Fibroblast of mammary gland (primary cell): ENCODE measurements at regions not wholly inside any gene's neighbourhood (a gene's known extent, or its start where the extent isn't known, plus 50 kb on each side); places are given as distances from the start of the nearest gene placed in this dataset.

Source experiments
- DNase-seq: peaks from one replicate; pipeline ENCODE4 v3.0.0-alpha.2; 2010; ENCODE audit warnings: low read depth
- H3K4me3 ChIP-seq: 2 replicates; pipeline ENCODE4 v1.5.1; 2011; ENCODE audit warnings: low read depth, mild to moderate bottlenecking, low read length, moderate library complexity; ENCODE audit not compliant: control insufficient read depth
- TF ChIP-seq, protein P1 (sequence below): conservative IDR thresholded peaks from 2 replicates; pipeline ENCODE4 v1.5.1; 2011; ENCODE audit warnings: low read depth, low read length, inconsistent platforms; ENCODE audit not compliant: control insufficient read depth, insufficient read depth

DNA sequence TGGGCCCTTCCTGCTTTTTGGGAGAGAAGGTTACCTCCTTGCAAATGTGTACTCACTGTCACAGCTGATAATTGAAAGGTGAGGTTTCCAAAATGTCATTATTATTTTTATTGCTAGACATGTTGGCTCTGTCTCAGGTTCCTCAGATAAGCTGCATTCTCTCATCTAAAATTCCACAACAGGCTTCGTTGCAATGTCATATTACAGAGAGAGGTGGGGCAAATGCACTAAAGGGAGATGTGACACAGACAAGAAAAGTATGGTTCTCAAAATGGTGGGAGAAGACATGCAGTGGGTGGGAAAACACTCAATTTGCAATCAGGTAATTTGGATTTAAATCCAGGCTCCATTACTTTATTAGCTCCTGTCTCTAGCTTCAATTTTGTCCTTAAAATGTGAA lies 256.4 kb upstream of the POU3F2 start:
- H3K4me3 ChIP-seq, result no peak overlapping the region
- TF ChIP-seq, protein P1, sequence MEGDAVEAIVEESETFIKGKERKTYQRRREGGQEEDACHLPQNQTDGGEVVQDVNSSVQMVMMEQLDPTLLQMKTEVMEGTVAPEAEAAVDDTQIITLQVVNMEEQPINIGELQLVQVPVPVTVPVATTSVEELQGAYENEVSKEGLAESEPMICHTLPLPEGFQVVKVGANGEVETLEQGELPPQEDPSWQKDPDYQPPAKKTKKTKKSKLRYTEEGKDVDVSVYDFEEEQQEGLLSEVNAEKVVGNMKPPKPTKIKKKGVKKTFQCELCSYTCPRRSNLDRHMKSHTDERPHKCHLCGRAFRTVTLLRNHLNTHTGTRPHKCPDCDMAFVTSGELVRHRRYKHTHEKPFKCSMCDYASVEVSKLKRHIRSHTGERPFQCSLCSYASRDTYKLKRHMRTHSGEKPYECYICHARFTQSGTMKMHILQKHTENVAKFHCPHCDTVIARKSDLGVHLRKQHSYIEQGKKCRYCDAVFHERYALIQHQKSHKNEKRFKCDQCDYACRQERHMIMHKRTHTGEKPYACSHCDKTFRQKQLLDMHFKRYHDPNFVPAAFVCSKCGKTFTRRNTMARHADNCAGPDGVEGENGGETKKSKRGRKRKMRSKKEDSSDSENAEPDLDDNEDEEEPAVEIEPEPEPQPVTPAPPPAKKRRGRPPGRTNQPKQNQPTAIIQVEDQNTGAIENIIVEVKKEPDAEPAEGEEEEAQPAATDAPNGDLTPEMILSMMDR, result no peak
- no peak for DNase-seq

DNA sequence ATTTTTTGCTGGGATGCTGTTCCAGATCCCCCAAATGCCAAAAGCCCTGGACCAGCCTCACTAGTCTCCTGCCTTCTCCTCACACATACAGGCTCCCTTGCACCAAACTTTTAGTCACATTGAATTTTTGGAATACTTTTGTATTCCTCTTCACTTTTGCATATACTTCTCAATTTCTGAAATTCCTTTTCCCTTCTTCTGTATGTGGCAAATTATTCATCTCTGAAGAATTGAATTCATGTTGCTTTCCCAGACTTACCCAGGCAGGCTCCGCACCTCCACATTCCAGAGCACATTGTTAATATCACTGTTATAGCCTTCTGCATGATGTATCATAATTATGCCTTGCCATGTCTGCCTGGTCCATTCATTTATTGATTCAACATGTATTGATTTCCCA lies 255.3 kb upstream of the POU3F2 start:
- DNase-seq, result no peak
- TF ChIP-seq, protein P1, result no peak
- no peak overlapping the region for H3K4me3 ChIP-seq

DNA sequence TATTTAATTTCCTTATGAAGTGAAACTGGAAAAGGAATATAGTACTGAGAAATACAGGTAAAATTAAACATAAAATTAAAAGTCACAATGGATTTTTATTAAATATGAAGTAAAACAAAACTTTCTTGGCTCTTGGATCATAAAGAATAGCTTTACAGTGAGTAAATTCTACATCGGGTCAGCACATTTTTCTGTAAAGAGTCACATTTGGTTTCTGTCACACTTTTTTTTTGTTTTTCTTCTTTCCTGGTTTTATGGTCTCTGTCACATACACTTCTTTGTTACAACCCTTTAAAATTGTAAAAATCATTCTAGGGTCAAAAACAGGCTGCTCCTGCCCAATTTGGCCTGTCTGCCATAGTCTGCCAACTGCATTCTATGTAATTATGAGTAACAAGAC lies 254.4 kb upstream of the POU3F2 start:
- H3K4me3 ChIP-seq, result no peak overlapping the region
- no peak for DNase-seq
- TF ChIP-seq, protein P1, result no peak

DNA sequence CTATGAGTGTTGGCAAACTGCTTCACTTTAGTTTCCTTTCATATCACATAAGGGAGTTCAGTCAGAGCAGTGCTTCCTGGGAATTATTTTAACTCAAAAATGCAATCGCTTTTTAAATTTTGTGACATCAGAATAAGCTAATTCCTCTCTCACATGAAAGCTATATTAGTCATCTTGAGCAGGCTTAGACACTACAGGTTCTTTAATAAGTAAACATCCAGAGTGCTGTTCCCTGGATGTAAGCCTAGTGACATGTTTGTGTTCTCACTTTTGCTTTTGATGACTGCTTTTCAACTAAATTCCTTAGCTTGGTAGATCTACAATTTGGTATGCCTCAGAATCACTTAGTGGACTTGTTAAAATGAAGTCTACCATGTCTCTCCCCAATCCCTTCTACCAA lies 252.7 kb upstream of the POU3F2 start:
- TF ChIP-seq, protein P1, result no peak
- no peak overlapping the region for H3K4me3 ChIP-seq
- DNase-seq, result no peak

DNA sequence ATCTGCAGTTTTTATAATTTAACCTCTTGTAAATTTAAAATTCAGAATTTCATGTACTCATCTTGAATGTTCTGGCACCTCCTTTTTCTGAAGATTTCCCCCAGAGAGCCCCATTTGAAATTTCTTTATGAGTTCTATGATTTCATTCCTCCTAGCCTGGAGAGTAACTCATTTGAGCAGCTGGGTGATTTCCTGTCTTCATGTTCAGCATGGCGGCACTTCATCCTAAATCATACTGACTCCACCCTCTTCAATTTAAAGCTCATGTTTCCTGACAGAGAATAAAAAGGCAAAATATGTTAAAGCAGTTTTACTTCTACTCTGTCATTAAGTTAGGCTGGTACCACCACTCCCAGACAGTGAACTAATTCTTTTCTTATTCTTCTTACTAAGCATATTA lies 250.9 kb upstream of the POU3F2 start:
- no peak for DNase-seq
- TF ChIP-seq, protein P1, result no peak
- no peak overlapping the region for H3K4me3 ChIP-seq

DNA sequence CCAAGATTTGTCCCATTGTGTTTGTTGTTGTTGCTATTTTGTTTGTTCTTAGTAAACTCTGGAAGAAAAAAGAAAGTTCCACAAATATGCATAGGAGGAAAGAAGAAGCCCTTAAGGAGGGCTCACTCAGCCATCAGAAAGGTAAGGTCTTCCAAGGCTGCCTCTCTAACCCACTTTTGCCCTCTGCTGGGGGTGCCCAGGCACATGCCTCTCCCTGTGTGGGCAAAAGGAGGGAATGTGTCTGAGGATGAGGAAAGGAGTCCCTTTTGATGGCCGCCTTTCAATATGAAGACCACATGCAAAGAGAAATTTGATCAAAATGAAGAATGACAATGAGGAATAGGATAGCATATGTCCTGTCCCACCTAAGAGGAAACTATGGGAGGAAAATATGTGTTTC lies 248.2 kb upstream of the POU3F2 start:
- no peak for DNase-seq
- H3K4me3 ChIP-seq, result no peak overlapping the region
- TF ChIP-seq, protein P1, result no peak

DNA sequence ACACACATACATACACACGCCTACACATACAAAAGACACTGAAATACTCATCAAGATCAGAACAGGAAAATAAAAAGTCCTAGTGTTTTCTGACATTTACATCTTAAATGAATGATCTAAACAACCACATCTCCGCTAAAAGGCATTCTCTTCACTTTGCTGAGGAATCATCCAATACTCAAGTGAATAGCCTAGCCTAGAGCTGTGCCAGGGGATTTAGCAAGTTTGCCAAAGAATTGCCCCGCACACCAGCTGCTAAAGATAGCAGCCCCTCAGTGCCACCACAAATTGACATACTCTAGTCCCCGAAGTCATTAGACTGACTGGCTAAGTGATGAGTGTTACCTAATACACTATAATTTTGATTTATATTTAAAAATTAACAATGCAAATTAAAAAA lies 246.8 kb upstream of the POU3F2 start:
- DNase-seq, result no peak
- H3K4me3 ChIP-seq, result no peak overlapping the region
- TF ChIP-seq, protein P1, result no peak
